HCT116 (cell line): ENCODE measurements at regions not wholly inside any gene's neighbourhood (a gene's known extent, or its start where the extent isn't known, plus 50 kb on each side); places are given as distances from the start of the nearest gene placed in this dataset.

Experiments
- ATAC-seq: fragments of 200-7000 bp; cut with Tn5 transposase; 2 replicates; pipeline ENCODE4 v1.9.1; 2020; ENCODE audit warnings: mild to moderate bottlenecking, moderate library complexity
- BruUV-seq: library from RNA; stranded (reverse); fragments of 400-500 nt; replicated peaks from 2 replicates; lab custom pipeline; 2021; lab: Mats Ljungman, UMichigan
- CTCF ChIA-PET: fragments of 300-600 bp; sonication (Branson Sonifier 250); formaldehyde crosslinking; loops from one replicate; lab custom pipeline; 2021; ENCODE audit warnings: antibody characterized with exemption; lab: Charles Lee
- POLR2A ChIA-PET: fragments of 300-600, 350-600 bp; sonication (Branson Sonifier 250); formaldehyde crosslinking; loops from one replicate; lab custom pipeline; 2021; ENCODE audit warnings: antibody characterized with exemption; lab: Charles Lee
- RAD21 ChIA-PET, 2 experiments: fragments of 300-600 bp; sonication (Branson Sonifier 250); formaldehyde crosslinking; loops; one replicate each; lab custom pipeline; 2023; ENCODE audit warnings: low total read pairs in 2 of 2; ENCODE audit not compliant: uncharacterized antibody in 2 of 2, unreplicated experiment in 2 of 2, low non-redundant PET in 1 of 2; lab: Charles Lee
- DNase-seq: peaks from one replicate; pipeline ENCODE4 v3.0.0-alpha.2; 2010; ENCODE audit warnings: low read depth, low spot score
- H2AFZ ChIP-seq: fragments of 200-600 bp; shearing (Covaris generic), sonication (generic); 2 replicates; pipeline ENCODE4 v1.6.1; 2017; ENCODE audit warnings: low read depth, mixed run types, mixed read lengths, antibody characterized with exemption, low read length; ENCODE audit not compliant: poor library complexity, severe bottlenecking
- H3K27ac ChIP-seq: 2 replicates; pipeline ENCODE4 v1.5.1; 2012; ENCODE audit warnings: low read depth, low read length
- H3K27me3 ChIP-seq: fragments of 200-600 bp; sonication (generic); 2 replicates; pipeline ENCODE4 v1.6.1; 2016; ENCODE audit warnings: mixed run types, low read length, mixed read lengths; ENCODE audit not compliant: insufficient read depth
- H3K36me3 ChIP-seq, 2 experiments: fragments of 200-500 bp in 1 of 2; fragments of 200-600 bp in 1 of 2; sonication (Bioruptor generic) in 1 of 2; sonication (generic) in 1 of 2; 2 replicates each; pipeline versions ENCODE4 v1.5.1 to v1.6.1; 2014 to 2016; ENCODE audit warnings: low read length in 2 of 2, inconsistent platforms in 1 of 2, mixed read lengths in 1 of 2, mixed run types in 1 of 2; ENCODE audit not compliant: insufficient read depth in 2 of 2, control insufficient read depth in 1 of 2
- H3K4me1 ChIP-seq, 2 experiments: fragments of 200-600 bp in 1 of 2; sonication (generic) in 1 of 2; 2 replicates each; pipeline versions ENCODE4 v1.5.1 to v1.6.1; 2012 to 2017; ENCODE audit warnings: low read length in 2 of 2, inconsistent platforms in 1 of 2, mild to moderate bottlenecking in 1 of 2, mixed read lengths in 1 of 2, mixed run types in 1 of 2, moderate library complexity in 1 of 2; ENCODE audit not compliant: insufficient read depth in 2 of 2, control insufficient read depth in 1 of 2
- H3K4me2 ChIP-seq: fragments of 200-600 bp; sonication (generic); 2 replicates; pipeline ENCODE4 v1.6.1; 2017; ENCODE audit warnings: mixed run types, low read length, mixed read lengths
- H3K4me3 ChIP-seq, 2 experiments: fragments of 200-600 bp in 1 of 2; sonication (generic) in 1 of 2; replicated peaks in 1 of 2; 2 replicates each; pipeline ENCODE4 v1.5.1; 2011 to 2016; ENCODE audit warnings: low read length in 2 of 2, control low read depth in 1 of 2, low read depth in 1 of 2, mild to moderate bottlenecking in 1 of 2, mixed read lengths in 1 of 2, mixed run types in 1 of 2
- H3K79me2 ChIP-seq: fragments of 200-600 bp; sonication (generic); 2 replicates; pipeline ENCODE4 v1.6.1; 2017; ENCODE audit warnings: mild to moderate bottlenecking, mixed run types, low read length, moderate library complexity, mixed read lengths; ENCODE audit not compliant: insufficient read depth
- H3K9ac ChIP-seq: fragments of 200-600 bp; sonication (generic); 2 replicates; pipeline ENCODE4 v1.6.1; 2016; ENCODE audit warnings: low read length, mixed read lengths
- H3K9me2 ChIP-seq: fragments of 200-600 bp; sonication (generic), shearing (Covaris generic); 2 replicates; pipeline ENCODE4 v1.6.1; 2017; ENCODE audit warnings: mixed run types, mild to moderate bottlenecking, moderate library complexity; ENCODE audit not compliant: insufficient read depth
- H3K9me3 ChIP-seq, 2 experiments: fragments of 200-500 bp in 1 of 2; fragments of 200-600 bp in 1 of 2; sonication (Bioruptor generic) in 1 of 2; sonication (generic) in 1 of 2; 2 replicates each; pipeline ENCODE4 v1.6.1; 2014 to 2017; ENCODE audit warnings: low read length in 2 of 2, mixed read lengths in 2 of 2, inconsistent platforms in 1 of 2, low read depth in 1 of 2, mild to moderate bottlenecking in 1 of 2, mixed run types in 1 of 2, moderate library complexity in 1 of 2; ENCODE audit not compliant: control insufficient read depth in 1 of 2, insufficient read depth in 1 of 2
- H4K20me1 ChIP-seq: fragments of 200-600 bp; sonication (generic), shearing (Covaris generic); 2 replicates; pipeline ENCODE4 v1.6.1; 2017; ENCODE audit warnings: mixed run types, mild to moderate bottlenecking, moderate library complexity; ENCODE audit not compliant: insufficient read depth
- ATF3 ChIP-seq: IDR thresholded peaks from 2 replicates; pipeline ENCODE4 v1.6.1; 2012
- CBX3 ChIP-seq: IDR thresholded peaks from 2 replicates; pipeline ENCODE4 v1.6.1; 2012; ENCODE audit warnings: low read depth
- CEBPB ChIP-seq: IDR thresholded peaks from 2 replicates; pipeline ENCODE4 v1.6.1; 2012; ENCODE audit warnings: low read depth
- ELF1 ChIP-seq: IDR thresholded peaks from 2 replicates; pipeline ENCODE4 v1.6.1; 2012; ENCODE audit warnings: low read depth, borderline replicate concordance
- EZH2 ChIP-seq: fragments of 200-600 bp; sonication (generic); IDR thresholded peaks from 2 replicates; pipeline ENCODE4 v1.6.1; 2017; ENCODE audit warnings: antibody characterized with exemption, mixed run types
- FOSL1 ChIP-seq: IDR thresholded peaks from 2 replicates; pipeline ENCODE4 v1.6.1; 2012; ENCODE audit warnings: low read depth
- JUND ChIP-seq: IDR thresholded peaks from 2 replicates; pipeline ENCODE4 v1.6.1; 2012
- MAX ChIP-seq: IDR thresholded peaks from 2 replicates; pipeline ENCODE4 v1.6.1; 2012
- POLR2A ChIP-seq: IDR thresholded peaks from 2 replicates; pipeline ENCODE4 v1.7.0; 2011; ENCODE audit warnings: borderline replicate concordance; ENCODE audit not compliant: insufficient read depth, insufficient read length; ENCODE audit errors: extremely low read depth
- POLR2AphosphoS5 ChIP-seq: IDR thresholded peaks from 2 replicates; pipeline ENCODE4 v1.6.1; 2011; ENCODE audit warnings: mild to moderate bottlenecking, low read depth, low read length, moderate library complexity
- RAD21 ChIP-seq: IDR thresholded peaks from 2 replicates; pipeline ENCODE4 v1.6.1; 2012; ENCODE audit warnings: low read depth, mild to moderate bottlenecking
- SIN3A ChIP-seq: IDR thresholded peaks from 2 replicates; pipeline ENCODE4 v1.6.1; 2012; ENCODE audit warnings: low read depth
- SP1 ChIP-seq: IDR thresholded peaks from 2 replicates; pipeline ENCODE4 v1.6.1; 2012; ENCODE audit warnings: low read depth
- SRF ChIP-seq: IDR thresholded peaks from 2 replicates; pipeline ENCODE4 v1.6.1; 2012; ENCODE audit warnings: low read depth
- YY1 ChIP-seq: IDR thresholded peaks from 2 replicates; pipeline ENCODE4 v1.6.1; 2011; ENCODE audit warnings: low read length, low read depth, moderate library complexity, mild to moderate bottlenecking; ENCODE audit not compliant: insufficient replicate concordance; ENCODE audit errors: extremely low read depth
- ZFX ChIP-seq: fragments of 450-650 bp; IDR thresholded peaks from 2 replicates; pipeline ENCODE4 v1.6.1; 2017
- ZNF274 ChIP-seq: fragments of 200-500 bp; sonication (Bioruptor generic); IDR thresholded peaks from 2 replicates; pipeline ENCODE4 v1.6.1; 2014; ENCODE audit warnings: mild to moderate bottlenecking, low read depth, low read length, inconsistent platforms
- intact Hi-C: fragments of 100-400 bp; cut with micrococcal nuclease; formaldehyde crosslinking; loops from 2 replicates; pipeline ENCODE4 v1.10.0; 2022
- TF ChIP-seq, protein P1 (sequence below), 3 experiments: fragments of 200-600 bp in 1 of 3; sonication (generic) in 1 of 3; IDR thresholded peaks in 2 of 3; conservative IDR thresholded peaks in 1 of 3; 2 replicates each; pipeline ENCODE4 v1.5.1; 2012 to 2017; ENCODE audit warnings: low read depth in 2 of 3, low read length in 2 of 3, antibody characterized with exemption in 1 of 3, borderline replicate concordance in 1 of 3, control low read depth in 1 of 3, mild to moderate bottlenecking in 1 of 3, mixed read lengths in 1 of 3, mixed run types in 1 of 3, moderate library complexity in 1 of 3; ENCODE audit not compliant: insufficient read depth in 1 of 3
- TF ChIP-seq, protein P2 (sequence below): IDR thresholded peaks from 2 replicates; pipeline ENCODE4 v1.6.1; 2012; ENCODE audit warnings: low read depth

DNA sequence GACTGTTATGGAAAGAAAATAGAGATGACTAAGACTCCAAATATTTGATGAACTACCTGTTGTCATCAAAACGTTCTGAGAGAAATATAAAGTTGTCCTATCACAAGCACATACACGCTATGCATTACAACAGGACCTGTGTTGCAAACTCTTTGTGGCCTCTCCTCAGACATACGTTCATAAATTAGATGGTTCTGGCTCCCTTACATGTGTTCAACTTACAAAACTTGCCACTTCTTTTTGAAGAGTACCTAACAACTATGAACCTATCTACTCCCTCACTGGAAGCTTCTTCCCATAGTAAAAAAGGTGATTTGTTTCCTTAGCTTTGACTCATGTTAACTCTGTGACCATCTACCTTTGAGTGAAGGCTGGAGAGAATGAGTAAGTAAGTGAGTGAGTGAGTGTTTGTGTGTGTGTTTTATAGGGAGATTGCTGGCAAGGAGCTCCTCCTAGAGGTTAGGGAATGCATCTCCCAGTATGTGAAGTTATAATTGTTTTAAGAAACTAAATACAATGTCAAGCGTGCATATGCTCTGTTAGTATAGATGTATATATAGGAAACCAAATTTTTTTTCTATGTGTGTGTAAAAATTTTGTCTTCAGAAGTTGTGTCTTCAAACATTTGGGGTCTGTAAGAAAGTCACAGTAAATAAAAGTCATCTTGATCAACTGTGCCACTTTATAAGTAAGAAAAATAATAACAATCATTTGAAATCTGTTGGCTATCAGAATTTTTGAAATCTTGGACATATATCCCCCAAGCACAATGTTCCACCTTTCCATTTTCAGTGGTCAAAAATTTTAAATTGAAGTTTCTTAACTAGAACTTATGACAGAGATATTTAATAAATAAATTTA, 1211.1 kb upstream of the GJE1 start:
- H3K9me2 ChIP-seq: no peaks in the 10 kb centered on the region
- H2AFZ ChIP-seq: peak overlapping the region; percentile 78
- ChIA-PET POLR2A (interaction anchor here (0.7 kb wide), 1 partner anchor 1547 kb away, joined by 5 read pairs; the partner anchor contains the start of gene CITED2), CTCF (interaction anchor here (0.7 to 1.1 kb wide), 5 partner anchors 9 to 1552 kb away, joined by 3 read pairs; no protein-coding TSS in a partner anchor), RAD21 (interaction anchor here in 1 of 2 experiments (1.1 kb wide), 1 partner anchor 1552 kb away, joined by 3 read pairs; no protein-coding TSS in a partner anchor)
- no peaks in the 10 kb centered on the region for H4K20me1 ChIP-seq
- ATAC-seq (peak; percentile 93), DNase-seq (peak; percentile 65)
- H3K4me3 ChIP-seq: no peak overlapping the region
- H3K36me3 ChIP-seq: no peaks in the 10 kb centered on the region
- no TSS peak for BruUV-seq
- H3K4me2 ChIP-seq: no peak overlapping the region
- no peak overlapping the region for H3K27ac ChIP-seq
- intact Hi-C loops: loop anchor here (2.0 to 5.0 kb wide), 2 partner anchors 1039 to 1547 kb away; partner anchors contain the start of gene CITED2
- H3K27me3 ChIP-seq: no peaks in the 10 kb centered on the region
- H3K79me2 ChIP-seq: no peaks in the 10 kb centered on the region
- no peaks in the 10 kb centered on the region for H3K4me1 ChIP-seq
- H3K9ac ChIP-seq: no peak overlapping the region
- no peaks in the 10 kb centered on the region for H3K9me3 ChIP-seq
- TF ChIP-seq ATF3: no peak
- no peak for TF ChIP-seq POLR2A
- TF ChIP-seq SP1: no peak
- TF ChIP-seq EZH2: no peak
- peak; percentile 91 for TF ChIP-seq RAD21
- no peak for TF ChIP-seq CEBPB
- TF ChIP-seq YY1: no peak
- no peak for TF ChIP-seq JUND
- no peak for TF ChIP-seq MAX
- no peak for TF ChIP-seq SIN3A
- no peak for TF ChIP-seq SRF
- TF ChIP-seq CBX3: peak; percentile 37; the same call in 1 of the 2 replicates
- TF ChIP-seq ELF1: no peak
- peak; percentile 22; the same call in 1 of the 2 replicates for TF ChIP-seq FOSL1
- TF ChIP-seq POLR2AphosphoS5: no peak
- no peak for TF ChIP-seq ZFX
- TF ChIP-seq, protein P1, sequence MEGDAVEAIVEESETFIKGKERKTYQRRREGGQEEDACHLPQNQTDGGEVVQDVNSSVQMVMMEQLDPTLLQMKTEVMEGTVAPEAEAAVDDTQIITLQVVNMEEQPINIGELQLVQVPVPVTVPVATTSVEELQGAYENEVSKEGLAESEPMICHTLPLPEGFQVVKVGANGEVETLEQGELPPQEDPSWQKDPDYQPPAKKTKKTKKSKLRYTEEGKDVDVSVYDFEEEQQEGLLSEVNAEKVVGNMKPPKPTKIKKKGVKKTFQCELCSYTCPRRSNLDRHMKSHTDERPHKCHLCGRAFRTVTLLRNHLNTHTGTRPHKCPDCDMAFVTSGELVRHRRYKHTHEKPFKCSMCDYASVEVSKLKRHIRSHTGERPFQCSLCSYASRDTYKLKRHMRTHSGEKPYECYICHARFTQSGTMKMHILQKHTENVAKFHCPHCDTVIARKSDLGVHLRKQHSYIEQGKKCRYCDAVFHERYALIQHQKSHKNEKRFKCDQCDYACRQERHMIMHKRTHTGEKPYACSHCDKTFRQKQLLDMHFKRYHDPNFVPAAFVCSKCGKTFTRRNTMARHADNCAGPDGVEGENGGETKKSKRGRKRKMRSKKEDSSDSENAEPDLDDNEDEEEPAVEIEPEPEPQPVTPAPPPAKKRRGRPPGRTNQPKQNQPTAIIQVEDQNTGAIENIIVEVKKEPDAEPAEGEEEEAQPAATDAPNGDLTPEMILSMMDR (IDR thresholded peaks at IDR 0.05 in 2 of 3, conservative IDR thresholded peaks at IDR 0.05 in 1 of 3; ENCODE audit: borderline replicate concordance in 1 of 3, insufficient read depth in 1 of 3, low read depth in 2 of 3, low read length in 2 of 3): peak; percentile 47 to 79 (median 67); a peak in 5 of 6 replicates
- TF ChIP-seq ZNF274: no peak
- TF ChIP-seq, protein P2, sequence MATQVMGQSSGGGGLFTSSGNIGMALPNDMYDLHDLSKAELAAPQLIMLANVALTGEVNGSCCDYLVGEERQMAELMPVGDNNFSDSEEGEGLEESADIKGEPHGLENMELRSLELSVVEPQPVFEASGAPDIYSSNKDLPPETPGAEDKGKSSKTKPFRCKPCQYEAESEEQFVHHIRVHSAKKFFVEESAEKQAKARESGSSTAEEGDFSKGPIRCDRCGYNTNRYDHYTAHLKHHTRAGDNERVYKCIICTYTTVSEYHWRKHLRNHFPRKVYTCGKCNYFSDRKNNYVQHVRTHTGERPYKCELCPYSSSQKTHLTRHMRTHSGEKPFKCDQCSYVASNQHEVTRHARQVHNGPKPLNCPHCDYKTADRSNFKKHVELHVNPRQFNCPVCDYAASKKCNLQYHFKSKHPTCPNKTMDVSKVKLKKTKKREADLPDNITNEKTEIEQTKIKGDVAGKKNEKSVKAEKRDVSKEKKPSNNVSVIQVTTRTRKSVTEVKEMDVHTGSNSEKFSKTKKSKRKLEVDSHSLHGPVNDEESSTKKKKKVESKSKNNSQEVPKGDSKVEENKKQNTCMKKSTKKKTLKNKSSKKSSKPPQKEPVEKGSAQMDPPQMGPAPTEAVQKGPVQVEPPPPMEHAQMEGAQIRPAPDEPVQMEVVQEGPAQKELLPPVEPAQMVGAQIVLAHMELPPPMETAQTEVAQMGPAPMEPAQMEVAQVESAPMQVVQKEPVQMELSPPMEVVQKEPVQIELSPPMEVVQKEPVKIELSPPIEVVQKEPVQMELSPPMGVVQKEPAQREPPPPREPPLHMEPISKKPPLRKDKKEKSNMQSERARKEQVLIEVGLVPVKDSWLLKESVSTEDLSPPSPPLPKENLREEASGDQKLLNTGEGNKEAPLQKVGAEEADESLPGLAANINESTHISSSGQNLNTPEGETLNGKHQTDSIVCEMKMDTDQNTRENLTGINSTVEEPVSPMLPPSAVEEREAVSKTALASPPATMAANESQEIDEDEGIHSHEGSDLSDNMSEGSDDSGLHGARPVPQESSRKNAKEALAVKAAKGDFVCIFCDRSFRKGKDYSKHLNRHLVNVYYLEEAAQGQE: no peak
